ENCODE measurements at regions not wholly inside any gene's neighbourhood (a gene's known extent, or its start where the extent isn't known, plus 50 kb on each side); places are given as distances from the start of the nearest gene placed in this dataset.
"Not testable (repeated sequence)": the region's sequence is repeated elsewhere in the genome, so short reads cannot be mapped to it uniquely, and the experiment has no call there.

- no peak for DNase-seq
Observed at GRCh38 chr18:23311351-23312121, 141.6 kb upstream of the RIOK3 start.

- no peak for DNase-seq
Observed at GRCh38 chr18:23313379-23313778, 139.7 kb upstream of the RIOK3 start.

- no peak for DNase-seq
Observed at GRCh38 chr18:23314672-23315071, 138.4 kb upstream of the RIOK3 start.

GRCh38 chr18:23316316-23316715, 136.8 kb upstream of the RIOK3 start:
- no peak for DNase-seq

- no peak for DNase-seq
Observed at GRCh38 chr18:23316988-23317387, 136.1 kb upstream of the RIOK3 start.

GRCh38 chr18:23317975-23318675, 135.0 kb upstream of the RIOK3 start:
- DNase-seq: no peak

- no peak for DNase-seq
Observed at GRCh38 chr18:23320709-23321236, 132.3 kb upstream of the RIOK3 start.

GRCh38 chr18:23321996-23322395, 131.1 kb upstream of the RIOK3 start:
- no peak for DNase-seq

GRCh38 chr18:23324056-23324811, 128.9 kb upstream of the RIOK3 start:
- no peak for DNase-seq

GRCh38 chr18:23324861-23325260, 128.2 kb upstream of the RIOK3 start:
- DNase-seq: no peak

GRCh38 chr18:23329671-23330070, 123.4 kb upstream of the RIOK3 start:
- not testable (repeated sequence) for DNase-seq

- no peak for DNase-seq
Observed at GRCh38 chr18:23330423-23330822, 122.7 kb upstream of the RIOK3 start.

- DNase-seq: no peak
Observed at GRCh38 chr18:23331091-23331920, 121.8 kb upstream of the RIOK3 start.

- DNase-seq: no peak
Observed at GRCh38 chr18:23332356-23332755, 120.7 kb upstream of the RIOK3 start.

- no peak for DNase-seq
Observed at GRCh38 chr18:23333827-23334226, 119.3 kb upstream of the RIOK3 start.

- DNase-seq: no peak
Observed at GRCh38 chr18:23334569-23334968, 118.5 kb upstream of the RIOK3 start.

- no peak for DNase-seq
Observed at GRCh38 chr18:23336101-23336500, 117.0 kb upstream of the RIOK3 start.

- peak; percentile 23 for DNase-seq
Observed at GRCh38 chr18:23337599-23338444, 115.3 kb upstream of the RIOK3 start.

- DNase-seq: no peak
Observed at GRCh38 chr18:23340661-23341060, 112.4 kb upstream of the RIOK3 start.

- no peak for DNase-seq
Observed at GRCh38 chr18:23341383-23341782, 111.7 kb upstream of the RIOK3 start.

GRCh38 chr18:23341983-23342382, 111.1 kb upstream of the RIOK3 start:
- no peak for DNase-seq

- DNase-seq: no peak
Observed at GRCh38 chr18:23342506-23342905, 110.6 kb upstream of the RIOK3 start.
